ENCODE measurements at regions not wholly inside any gene's neighbourhood (a gene's known extent, or its start where the extent isn't known, plus 50 kb on each side); places are given as distances from the start of the nearest gene placed in this dataset.

DNA sequence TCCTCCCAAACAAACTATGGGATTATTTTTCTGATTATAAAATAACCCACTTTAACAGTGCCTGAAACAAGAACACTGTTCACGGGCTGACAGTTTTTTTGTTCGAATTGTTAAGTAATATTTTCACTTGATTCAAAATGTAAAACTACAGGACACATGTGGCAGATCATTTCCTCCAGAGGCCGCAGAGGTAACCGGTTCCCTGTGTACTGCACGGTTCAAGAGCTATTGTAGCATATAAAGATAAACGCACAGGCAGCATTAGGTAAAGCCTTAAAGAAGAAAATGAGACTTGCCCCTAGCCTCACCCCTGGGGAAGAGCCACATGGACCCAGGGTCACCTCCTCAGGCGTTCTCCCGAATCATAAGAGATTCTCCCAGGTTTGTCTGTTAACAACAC is 181.3 kb upstream of the AFDN start:
- TF ChIP-seq, protein P1, sequence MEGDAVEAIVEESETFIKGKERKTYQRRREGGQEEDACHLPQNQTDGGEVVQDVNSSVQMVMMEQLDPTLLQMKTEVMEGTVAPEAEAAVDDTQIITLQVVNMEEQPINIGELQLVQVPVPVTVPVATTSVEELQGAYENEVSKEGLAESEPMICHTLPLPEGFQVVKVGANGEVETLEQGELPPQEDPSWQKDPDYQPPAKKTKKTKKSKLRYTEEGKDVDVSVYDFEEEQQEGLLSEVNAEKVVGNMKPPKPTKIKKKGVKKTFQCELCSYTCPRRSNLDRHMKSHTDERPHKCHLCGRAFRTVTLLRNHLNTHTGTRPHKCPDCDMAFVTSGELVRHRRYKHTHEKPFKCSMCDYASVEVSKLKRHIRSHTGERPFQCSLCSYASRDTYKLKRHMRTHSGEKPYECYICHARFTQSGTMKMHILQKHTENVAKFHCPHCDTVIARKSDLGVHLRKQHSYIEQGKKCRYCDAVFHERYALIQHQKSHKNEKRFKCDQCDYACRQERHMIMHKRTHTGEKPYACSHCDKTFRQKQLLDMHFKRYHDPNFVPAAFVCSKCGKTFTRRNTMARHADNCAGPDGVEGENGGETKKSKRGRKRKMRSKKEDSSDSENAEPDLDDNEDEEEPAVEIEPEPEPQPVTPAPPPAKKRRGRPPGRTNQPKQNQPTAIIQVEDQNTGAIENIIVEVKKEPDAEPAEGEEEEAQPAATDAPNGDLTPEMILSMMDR (conservative IDR thresholded peaks at IDR 0.05; ENCODE audit: low read depth in 2 of 2), result no peak
- TF ChIP-seq POLR2AphosphoS5 (IDR thresholded peaks at IDR 0.05; ENCODE audit: low read depth), result no peak
- no peak for TF ChIP-seq EZH2 (IDR thresholded peaks at IDR 0.05; ENCODE audit: low read depth, unreplicated experiment)
- no peak for TF ChIP-seq REST (IDR thresholded peaks at IDR 0.05; ENCODE audit: unreplicated experiment)
- no peak for TF ChIP-seq ZNF114 (CRISPR knock-in tag; IDR thresholded peaks at IDR 0.05)
- no peak for TF ChIP-seq EZH2phosphoT487 (IDR thresholded peaks at IDR 0.05; ENCODE audit: unreplicated experiment)
- no peak for TF ChIP-seq CREB1 (CRISPR knock-in tag; IDR thresholded peaks at IDR 0.05; ENCODE audit: low read depth)
- TF ChIP-seq JUNB (IDR thresholded peaks at IDR 0.05; ENCODE audit: unreplicated experiment), result no peak
- TF ChIP-seq STAT1 (IDR thresholded peaks at IDR 0.05; ENCODE audit: unreplicated experiment), result no peak
- no peak for TF ChIP-seq ZNF462 (CRISPR knock-in tag; IDR thresholded peaks at IDR 0.05)
- no peak for TF ChIP-seq NANOG (IDR thresholded peaks at IDR 0.05; ENCODE audit: borderline replicate concordance)
- TF ChIP-seq ETS1 (IDR thresholded peaks at IDR 0.05), result no peak
- no peak for TF ChIP-seq ZNF331 (CRISPR knock-in tag; IDR thresholded peaks at IDR 0.05; ENCODE audit: low read depth)
